Right kidney (tissue), 1 donor: ENCODE measurements at regions not wholly inside any gene's neighbourhood (a gene's known extent, or its start where the extent isn't known, plus 50 kb on each side); places are given as distances from the start of the nearest gene placed in this dataset.

Source experiments
- DNase-seq: peaks from one replicate; pipeline ENCODE4 v3.0.0-alpha.2; 2016

DNA sequence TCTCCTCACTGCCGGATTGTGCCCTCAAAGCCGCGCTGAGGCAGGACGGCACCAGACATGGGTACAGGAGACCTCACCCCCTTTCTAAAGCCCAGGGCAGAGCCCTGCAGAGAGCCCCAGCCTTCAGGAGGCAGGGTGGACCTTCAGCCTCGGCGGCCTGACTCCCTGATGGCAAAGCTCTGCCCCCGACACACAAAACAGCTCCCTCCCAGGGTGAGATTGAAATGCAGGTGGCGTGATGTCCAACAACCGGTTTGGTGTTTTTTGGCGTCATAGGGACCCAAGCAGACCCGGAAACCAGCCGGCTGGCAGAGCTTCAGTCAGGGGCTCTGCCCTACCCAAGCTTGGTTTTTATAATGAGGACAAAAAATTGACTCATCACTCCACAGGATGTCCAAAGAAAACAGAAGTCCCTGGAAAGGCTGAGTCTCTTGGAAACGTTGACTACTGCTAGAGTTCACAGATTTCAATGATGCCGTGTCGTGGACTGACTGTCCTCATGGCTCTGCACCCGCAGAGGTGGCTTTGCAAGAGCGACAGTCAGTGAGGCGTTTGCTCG lies 275.2 kb upstream of the IRX1 start:
- no peak for DNase-seq

DNA sequence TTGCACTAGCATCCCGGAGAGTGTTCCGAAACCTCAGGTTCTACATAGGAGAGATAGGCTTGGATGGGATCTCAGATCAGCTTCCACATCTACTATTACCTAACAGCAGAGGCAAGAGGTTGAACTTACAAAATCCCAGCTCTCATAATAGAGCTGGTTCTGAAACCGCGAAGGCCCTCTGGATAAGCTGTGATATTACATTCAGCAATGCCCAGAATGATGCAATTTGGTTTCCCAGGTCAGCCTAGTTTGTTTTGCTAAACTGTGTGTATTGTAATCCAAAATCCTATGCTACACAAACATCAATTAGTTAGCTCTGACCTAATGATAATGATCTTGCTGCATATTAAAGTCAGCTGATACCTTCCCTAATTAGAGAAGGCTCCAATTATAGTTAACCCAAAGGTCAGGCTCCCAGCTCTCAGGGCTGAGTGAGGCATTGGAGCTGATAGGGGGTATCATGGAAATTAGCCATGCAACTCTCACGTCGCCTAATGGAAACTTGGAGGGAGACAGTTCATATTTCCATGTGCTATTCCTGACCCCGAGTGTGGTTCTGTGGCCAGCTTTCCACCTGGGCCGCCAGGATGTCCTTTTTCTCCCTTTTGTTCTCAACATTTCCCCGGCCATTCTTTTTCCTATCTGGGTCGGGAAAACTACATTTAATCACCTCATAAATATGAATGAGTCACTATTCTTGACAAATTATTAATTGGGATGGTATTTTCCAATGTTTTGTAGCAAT lies 278.4 kb upstream of the IRX1 start:
- no peak for DNase-seq

DNA sequence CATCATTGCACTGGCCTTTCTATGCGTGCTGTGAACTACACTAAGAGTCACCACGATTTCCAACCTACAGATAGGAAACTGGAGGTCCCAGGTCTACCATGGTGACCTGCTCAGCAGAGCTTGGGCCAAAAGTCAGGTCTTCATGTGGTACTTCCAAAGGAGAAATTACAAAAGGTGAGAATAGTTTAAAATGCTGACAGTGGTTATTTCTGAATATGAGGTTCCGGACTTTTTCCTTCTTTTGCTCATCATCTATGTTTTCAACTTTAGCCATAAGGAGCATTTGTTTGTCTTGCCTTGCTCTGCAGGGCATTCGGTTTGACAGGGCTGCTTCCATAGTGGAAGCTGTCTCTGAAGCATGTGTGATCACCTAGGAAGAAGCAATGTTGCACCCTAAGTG lies 282.1 kb upstream of the IRX1 start:
- no peak for DNase-seq

DNA sequence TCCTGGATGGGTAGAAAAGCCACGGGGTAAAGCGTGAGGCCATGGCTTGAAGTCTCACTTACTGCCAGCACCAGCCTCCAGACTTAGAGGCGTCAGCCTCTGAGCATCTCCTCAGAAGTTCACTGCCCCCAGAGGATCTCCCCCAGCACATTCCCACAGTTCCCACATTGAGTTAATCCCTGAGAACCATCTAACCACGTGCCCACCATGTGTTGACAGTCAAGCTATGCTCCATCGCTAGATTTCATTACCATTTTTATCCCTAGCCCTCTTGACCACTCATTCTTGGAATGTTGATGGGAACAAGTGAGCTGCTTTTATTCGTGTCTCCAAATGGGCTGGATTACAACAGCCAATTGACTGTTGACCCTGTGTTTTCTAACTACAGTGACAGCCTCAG lies 283.3 kb upstream of the IRX1 start:
- no peak for DNase-seq

DNA sequence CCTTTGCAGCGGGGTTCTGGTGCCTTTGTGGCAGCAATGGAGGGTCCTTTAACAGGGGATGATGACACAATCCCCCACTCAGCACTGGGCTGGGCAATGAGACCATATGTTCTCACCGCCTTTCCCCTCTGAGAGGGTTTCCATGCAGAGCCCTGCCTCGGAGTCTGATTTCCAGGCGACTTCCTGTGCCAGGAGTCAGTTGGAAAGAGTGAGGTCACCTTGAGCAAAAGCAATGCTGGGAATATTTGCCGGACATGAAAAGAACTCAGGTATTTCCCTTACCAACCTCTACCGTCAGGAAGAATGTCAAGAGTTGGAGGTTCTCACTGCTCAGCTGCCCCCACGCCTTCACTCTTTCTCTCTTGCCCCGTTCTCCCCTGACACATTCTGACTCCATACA lies 284.2 kb upstream of the IRX1 start:
- no peak for DNase-seq

DNA sequence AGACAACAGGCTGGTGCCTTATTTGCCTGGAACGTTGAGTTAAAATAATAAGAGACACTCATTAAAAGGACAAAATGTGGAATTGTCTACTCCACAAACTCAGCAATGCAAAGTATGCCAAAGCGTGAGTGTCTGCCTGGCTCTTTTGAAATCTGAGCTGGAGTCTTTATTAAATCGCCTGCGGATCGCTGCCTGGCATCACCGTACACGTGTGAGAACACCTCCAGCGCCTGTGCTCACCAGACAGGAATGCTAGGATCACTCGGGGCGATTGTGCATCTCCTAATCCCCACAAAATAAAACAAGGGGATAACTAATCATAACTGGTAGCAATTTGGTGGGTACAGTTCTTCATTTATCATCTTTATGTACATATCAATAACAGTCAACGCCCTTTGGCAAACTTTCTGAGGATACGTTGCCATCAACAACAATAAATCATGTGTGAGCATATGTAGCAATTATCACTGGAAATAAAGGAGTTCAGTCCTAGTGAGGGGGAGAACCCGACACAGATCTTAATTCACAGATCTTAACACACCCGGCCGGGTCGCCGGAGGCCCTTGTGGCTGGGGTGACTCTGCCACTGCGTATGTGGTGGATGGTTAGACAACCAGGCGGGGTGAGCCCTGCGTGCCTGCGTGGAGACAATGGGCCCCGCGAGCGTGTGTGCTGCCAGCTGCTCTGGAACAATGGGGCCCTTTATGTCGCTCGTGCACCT lies 284.9 kb upstream of the IRX1 start:
- DNase-seq = peak; percentile 42

DNA sequence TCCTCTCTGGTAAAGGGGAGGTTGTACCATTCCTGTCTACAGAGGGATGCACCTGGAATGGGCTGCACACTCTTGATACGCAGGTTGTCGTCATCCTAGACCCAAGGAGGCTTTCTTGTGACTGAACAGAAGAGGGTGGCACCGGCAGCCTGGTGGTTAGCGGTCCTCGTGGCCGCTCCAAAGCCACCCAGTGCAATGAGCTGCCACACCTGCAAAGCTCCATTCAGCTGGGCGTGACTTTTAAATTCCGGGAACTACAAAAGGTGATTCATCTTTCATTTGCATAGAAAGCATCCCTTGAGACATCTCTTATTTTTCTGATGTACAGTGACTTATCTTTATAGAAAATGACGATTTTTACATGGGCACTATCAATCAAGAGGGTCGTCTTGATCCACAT lies 286.1 kb upstream of the IRX1 start:
- no peak for DNase-seq

DNA sequence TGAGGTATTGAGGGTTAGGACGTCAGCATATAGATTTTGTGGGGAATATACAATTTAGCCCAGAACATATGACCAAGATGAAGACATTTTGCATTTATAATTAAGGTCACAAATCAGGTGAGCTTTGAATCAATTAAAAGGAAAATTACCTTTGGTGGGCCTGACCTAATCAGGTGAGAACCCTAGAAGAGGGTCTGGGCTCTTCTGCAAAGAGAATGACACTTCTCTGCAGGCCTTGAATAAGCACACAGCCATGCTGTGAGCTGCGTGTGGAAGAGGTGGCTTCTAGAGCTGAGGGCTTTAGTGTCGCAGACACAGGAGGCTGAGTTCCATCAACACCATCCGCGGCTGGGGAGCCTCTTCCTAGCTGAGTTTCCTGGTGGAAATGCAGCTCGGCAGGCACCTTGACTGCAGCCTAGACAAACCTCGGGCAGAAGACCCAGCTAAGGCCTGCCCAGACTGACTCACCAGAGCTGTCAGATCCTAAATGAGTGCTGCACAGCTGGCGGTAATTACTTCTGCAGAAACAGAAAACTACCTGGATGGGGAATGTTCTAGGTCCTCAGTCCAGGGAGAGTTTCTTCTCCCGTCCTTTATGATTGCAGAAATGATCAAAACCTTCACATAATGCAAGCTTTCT lies 287.5 kb upstream of the IRX1 start:
- DNase-seq = no peak

DNA sequence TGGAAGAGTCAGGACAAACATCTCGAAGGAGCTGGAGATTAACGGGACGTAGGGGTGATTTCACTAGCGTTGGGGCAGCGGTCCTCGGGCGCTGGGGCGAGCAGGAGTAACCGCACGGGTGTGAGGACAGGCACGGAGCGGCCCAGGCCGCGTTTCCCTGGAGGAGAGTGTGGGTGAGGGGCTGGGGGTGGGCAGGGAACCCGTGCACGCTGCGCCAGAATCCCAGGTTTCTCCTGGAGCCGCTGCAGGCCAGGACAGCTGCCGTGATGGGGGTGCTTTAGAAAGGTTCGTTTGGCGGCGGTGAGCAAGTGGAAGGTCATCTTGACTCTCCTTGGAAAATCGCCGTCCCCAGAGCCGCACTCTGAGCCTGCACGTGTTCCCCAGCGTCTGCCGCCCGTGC lies 290.2 kb upstream of the IRX1 start:
- no peak for DNase-seq

DNA sequence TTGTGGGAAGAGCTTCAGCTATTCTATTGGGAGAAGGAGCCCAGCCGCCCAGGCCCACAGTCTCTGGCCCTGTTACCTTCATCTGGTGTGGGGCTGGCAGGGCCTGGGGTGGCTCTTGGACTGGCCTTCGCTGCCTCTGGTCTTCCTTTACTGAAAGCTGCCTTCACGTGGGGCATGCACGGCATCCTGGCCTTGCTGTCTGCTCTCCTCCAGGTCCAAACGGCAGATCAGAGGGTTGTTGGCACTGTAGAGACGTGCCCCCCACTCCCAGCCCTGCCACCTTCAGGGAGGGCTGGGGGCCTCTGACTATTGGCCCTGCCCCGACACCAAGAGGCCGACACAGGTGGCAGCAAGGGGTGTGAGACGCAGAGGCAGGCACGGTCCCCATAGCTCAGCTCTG lies 291.3 kb upstream of the IRX1 start:
- DNase-seq = no peak

DNA sequence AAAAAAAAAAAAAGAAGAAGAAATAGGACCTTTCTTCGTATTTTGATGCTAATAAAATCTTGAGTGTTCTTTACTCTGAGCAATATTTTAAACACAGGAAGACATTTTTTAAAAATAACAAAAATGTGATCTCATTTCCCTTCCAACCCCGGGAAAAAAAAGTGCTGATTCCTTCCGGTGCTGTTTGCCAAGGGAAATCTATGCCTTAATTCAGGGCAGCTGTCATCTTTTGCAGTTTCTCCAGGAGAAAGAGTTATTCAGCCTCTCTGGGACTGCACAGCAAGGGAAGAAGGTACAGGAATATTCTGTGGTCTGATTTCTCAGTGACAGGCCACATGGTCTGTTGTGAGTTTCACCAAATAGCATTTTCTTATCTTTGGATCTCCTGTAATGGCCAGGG lies 291.9 kb upstream of the IRX1 start:
- no peak for DNase-seq

DNA sequence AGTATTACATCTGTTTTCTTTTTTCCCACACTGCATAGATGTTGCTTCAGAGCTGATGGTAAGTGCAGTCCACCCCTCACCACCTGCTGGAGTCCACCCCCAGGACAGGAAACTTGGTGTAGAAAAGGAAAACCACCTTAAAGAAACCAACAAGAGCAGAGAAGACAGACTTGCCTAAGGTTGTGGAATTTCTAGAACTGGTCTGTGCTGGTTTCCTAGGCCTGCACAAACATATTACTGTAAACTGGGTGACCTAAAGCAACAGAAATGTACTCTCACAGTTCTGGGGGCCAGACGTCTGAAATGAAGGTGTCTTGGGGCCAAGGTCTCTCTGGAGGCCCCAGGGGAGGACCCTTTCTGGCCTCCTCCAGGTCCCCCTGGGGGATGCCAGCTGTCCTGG lies 293.4 kb upstream of the IRX1 start:
- no peak for DNase-seq

DNA sequence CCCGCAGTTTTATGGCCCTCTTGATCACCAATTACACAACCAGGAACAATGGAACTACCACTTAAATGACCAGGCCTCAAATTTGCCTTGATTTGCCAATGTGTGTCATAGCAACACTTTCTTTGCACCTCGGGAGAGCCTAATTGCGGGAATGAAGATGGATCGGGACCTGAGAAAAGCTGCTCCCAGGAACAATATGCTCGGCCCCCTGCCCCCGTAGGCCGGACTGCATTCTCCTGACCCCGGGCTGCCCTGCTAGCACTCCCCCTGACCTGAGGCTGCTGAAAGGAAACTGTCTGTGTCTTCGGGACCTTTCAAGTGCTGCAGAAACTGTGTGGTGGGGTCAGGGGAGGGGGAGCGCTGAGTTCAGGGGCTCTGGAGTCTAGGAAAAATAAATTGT lies 294.3 kb upstream of the IRX1 start:
- no peak for DNase-seq

DNA sequence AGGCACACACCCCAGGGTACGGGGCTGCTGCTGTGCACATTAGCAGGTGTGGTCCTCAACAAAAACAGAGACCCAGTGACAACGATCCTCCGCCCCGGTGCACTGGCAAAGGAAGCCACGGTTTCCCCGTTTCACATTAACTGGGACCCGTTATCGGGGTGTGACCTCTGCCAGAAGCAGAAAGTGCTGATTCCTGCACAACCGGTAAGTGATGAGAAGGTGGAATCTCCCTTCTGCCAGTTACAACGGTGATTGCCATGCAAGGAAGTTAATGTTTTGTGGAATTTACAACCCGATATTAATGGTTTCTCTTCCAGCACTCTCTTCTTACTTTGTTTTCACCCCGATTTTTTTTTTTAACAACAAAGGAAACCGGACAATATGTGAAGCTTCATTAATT lies 294.9 kb upstream of the IRX1 start:
- no peak for DNase-seq

DNA sequence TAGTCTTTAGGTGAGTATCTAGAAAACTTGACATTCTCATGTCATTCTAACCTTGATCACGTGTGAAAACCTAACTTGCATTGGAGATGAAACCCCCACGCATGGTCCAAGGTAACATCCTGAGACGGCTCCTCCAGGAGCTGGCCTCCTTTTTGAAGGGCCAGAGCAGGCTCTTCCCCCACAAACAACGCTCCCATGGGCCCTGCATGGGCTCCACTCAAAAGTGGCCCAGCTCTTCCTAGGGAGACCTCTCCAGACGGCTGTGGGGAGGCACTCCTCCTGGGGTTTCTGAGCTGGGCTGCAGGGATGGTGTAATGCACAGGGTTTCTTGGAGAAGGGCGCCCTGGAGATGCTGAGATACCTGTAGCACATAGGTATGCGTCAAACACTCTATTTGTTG lies 296.2 kb upstream of the IRX1 start:
- DNase-seq = no peak

DNA sequence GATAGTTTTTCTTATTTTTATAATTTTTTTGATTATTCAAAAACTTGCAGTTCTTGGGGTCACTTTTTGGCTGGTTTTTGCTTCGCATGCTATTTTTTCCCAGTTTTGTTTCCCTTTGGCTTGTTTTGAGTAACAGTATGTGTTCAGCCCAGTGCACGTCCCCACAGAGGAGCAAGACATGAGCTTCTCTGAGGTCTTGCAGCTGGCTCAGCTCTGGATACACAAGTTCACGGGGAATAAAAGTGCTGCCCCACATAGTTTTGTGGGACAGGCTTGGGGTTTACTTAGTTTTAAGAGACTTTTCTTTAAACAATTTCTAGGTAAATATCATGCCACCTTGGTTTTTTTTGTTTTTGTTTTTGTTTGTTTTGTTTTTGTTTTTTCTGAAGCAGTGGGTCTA lies 297.8 kb upstream of the IRX1 start:
- DNase-seq = no peak

DNA sequence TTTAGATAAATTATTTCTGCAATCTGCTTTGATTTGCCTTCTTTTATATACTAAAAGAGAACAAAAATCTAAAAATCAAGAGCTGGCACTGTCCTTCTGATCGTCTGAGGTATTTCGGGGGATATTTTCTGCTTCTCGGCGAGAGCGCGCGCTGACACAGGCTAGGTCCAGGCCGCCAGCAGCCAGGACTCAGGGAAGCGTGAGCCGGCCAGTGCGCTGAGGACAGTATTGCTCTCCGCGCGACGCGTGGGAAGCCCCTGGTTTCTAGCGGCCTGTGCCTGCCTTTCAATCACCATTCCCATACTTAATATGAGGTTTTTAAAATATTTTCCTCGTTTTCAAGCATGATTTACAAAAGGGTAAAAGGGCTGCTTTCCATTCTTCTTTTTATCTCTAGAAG lies 307.3 kb upstream of the IRX1 start:
- no peak for DNase-seq

DNA sequence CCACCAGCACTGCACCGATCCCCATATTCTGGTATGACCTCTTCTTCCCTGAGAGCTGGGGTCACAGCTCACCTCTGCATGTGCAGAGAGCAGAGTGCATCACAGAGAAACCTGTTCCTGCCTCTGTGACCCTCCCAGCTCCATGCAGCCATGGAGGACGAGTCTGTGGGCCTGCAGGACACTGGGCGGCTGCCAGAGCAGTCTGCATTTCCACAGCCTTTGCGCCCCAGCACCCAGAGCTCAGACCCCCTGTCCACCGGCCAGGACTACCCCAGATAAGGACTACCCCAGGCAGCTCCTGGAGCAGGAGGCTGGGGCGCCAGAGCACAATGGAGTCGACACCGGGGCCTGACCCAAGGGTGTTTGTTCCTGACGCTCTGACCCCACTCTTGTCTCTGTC lies 308.1 kb upstream of the IRX1 start:
- no peak for DNase-seq

DNA sequence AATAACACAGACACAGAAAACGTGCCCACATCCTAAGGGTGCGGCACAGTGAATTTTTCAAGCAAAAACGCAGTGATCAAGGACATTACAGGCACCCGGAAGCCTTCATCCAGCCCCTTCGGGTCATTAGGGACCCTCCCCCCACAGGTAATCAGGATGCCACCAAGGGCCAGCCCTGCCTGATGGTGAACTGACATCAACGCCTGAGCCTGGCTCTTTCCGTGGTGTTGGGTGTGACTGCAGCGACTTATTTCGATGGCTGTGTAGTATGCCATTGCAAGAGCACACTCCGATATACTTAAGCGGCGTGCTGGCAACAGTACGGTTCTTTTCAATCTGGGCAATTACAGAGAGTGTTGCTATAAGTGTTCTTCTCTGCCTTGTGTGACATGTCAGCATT lies 310.0 kb upstream of the IRX1 start:
- no peak for DNase-seq

DNA sequence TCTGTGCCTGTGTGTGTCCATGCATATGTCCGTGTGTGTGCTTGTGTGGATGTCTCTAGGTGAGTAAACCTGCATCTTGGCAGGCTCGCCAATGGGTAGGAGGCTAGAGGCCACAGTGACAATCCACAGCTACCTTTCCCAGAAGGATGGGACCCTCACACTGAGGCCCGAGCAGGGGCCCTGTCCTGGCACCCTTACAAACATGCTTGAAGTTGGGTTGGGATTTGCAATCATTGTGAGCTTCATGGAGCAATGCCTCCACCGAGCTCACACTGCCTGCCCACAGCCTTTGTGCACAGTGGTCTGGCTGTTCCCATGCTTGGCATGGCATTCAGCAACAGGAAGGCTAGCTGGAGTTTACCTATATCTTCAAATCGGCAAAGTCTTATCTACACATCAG lies 311.1 kb upstream of the IRX1 start:
- DNase-seq = no peak

DNA sequence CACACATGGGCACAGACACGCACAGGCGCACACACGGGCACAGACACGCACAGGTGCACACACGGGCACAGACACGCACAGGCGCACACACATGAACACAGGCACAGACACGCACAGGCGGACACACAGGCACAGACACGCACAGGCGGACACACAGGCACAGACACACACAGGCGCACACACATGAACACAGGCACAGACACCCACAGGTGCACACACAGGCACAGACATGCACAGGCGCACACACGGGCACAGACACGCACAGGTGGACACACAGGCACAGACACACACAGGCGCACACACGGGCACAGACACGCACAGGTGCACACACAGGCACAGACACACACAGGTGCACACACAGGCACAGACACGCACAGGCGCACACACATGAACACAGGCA lies 312.8 kb upstream of the IRX1 start:
- no peak for DNase-seq

DNA sequence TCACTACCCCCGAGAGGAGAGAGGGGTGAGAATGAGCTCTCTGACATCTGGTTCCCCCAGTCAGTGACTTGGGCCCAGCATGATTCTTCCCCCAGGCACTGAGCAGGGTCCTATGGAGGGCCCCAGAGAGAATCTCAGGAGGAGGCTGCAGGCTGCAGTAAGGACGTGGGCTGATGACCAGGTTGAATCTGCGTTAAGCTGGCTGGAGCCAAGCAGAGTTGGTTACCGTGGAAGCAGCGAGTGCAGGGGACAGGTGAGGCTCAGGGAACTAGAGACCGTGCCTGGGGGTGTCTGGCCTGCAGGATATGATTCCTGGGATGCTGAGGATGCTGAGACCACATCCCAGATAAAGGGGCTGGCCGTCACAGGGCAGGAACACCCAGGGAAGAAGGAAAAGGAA lies 314.3 kb upstream of the IRX1 start:
- DNase-seq = no peak

DNA sequence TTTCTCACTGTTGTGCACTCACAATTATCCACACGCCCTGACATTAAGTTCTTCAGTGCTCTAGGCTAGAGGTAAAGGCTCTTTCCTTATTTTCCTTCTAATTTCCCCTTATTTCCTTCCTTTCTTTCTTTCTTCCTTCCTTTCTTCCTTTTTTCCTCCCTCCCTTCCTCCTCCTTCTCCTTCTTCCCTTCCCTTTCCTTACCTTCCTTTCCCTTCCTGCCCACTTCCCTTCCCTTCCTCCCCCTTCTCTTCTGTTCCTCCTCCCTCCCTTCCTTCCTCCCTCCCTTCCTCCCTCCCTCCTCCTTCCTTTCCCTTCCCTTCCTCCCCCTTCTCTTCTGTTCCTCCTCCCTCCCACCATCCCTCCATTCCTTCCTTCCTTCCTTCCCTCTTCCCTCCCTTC lies 317.0 kb upstream of the IRX1 start:
- DNase-seq = no peak
